GM23248 (cell line): ENCODE measurements at regions not wholly inside any gene's neighbourhood (a gene's known extent, or its start where the extent isn't known, plus 50 kb on each side); places are given as distances from the start of the nearest gene placed in this dataset.

Experiments used
- DNase-seq: peaks from one replicate; pipeline ENCODE4 v3.0.0-alpha.2; 2015
- H2AFZ ChIP-seq: fragments of 200-600 bp; sonication (generic); 2 replicates; pipeline ENCODE4 v1.6.1; 2016; ENCODE audit warnings: antibody characterized with exemption
- H3F3A ChIP-seq: fragments of 200-600 bp; sonication (generic); 2 replicates; pipeline ENCODE4 v1.6.1; 2016; ENCODE audit warnings: mild to moderate bottlenecking, antibody characterized with exemption, mixed run types; ENCODE audit not compliant: insufficient read depth
- H3K27ac ChIP-seq: fragments of 200-600 bp; sonication (generic); 2 replicates; pipeline ENCODE4 v1.5.1; 2016; ENCODE audit warnings: mild to moderate bottlenecking
- H3K27me3 ChIP-seq: fragments of 200-600 bp; sonication (generic); replicated peaks from 2 replicates; pipeline ENCODE4 v1.6.1; 2016; ENCODE audit warnings: mild to moderate bottlenecking; ENCODE audit not compliant: insufficient read depth
- H3K36me3 ChIP-seq: fragments of 200-600 bp; sonication (generic); 2 replicates; pipeline ENCODE4 v1.6.1; 2016; ENCODE audit warnings: low read depth, mild to moderate bottlenecking
- H3K4me1 ChIP-seq: fragments of 200-600 bp; sonication (generic); 2 replicates; pipeline ENCODE4 v1.6.1; 2016; ENCODE audit warnings: mild to moderate bottlenecking; ENCODE audit not compliant: insufficient read depth
- H3K4me2 ChIP-seq: fragments of 200-600 bp; sonication (generic); one replicate; pipeline ENCODE4 v1.6.1; 2016; ENCODE audit warnings: mild to moderate bottlenecking; ENCODE audit not compliant: unreplicated experiment
- H3K4me3 ChIP-seq: fragments of 200-600 bp; sonication (generic); 2 replicates; pipeline ENCODE4 v1.5.1; 2016; ENCODE audit warnings: mild to moderate bottlenecking
- H3K79me2 ChIP-seq: fragments of 200-600 bp; sonication (generic); 2 replicates; pipeline ENCODE4 v1.6.1; 2016; ENCODE audit warnings: mild to moderate bottlenecking; ENCODE audit not compliant: insufficient read depth
- H3K9ac ChIP-seq: fragments of 200-600 bp; sonication (generic); 2 replicates; pipeline ENCODE4 v1.6.1; 2016; ENCODE audit warnings: mild to moderate bottlenecking
- H3K9me2 ChIP-seq: fragments of 200-600 bp; sonication (generic); 2 replicates; pipeline ENCODE4 v1.6.1; 2016; ENCODE audit warnings: mixed run types, mild to moderate bottlenecking, moderate library complexity; ENCODE audit not compliant: insufficient read depth
- H3K9me3 ChIP-seq: fragments of 200-600 bp; sonication (generic); one replicate; pipeline ENCODE4 v1.6.1; 2017; ENCODE audit warnings: low read depth
- H4K20me1 ChIP-seq: fragments of 200-600 bp; sonication (generic); 2 replicates; pipeline ENCODE4 v1.6.0; 2016; ENCODE audit not compliant: insufficient read depth
- EZH2 ChIP-seq: fragments of 200-600 bp; sonication (generic); IDR thresholded peaks from 2 replicates; pipeline ENCODE4 v1.6.1; 2018; ENCODE audit warnings: antibody characterized with exemption, mild to moderate bottlenecking; ENCODE audit not compliant: insufficient read depth, poor library complexity, severe bottlenecking
- EZH2phosphoT487 ChIP-seq: fragments of 200-600 bp; sonication (generic); IDR thresholded peaks from 2 replicates; pipeline ENCODE4 v1.6.1; 2018; ENCODE audit warnings: antibody characterized with exemption, moderate library complexity, mild to moderate bottlenecking, low read depth; ENCODE audit not compliant: insufficient read depth
- WGBS, 2 experiments: methylation state at CpG; one replicate each; pipeline ENCODE4 v1.1.6; 2015 to 2017; ENCODE audit warnings: low lambda C conversion rate in 2 of 2, low coverage in 1 of 2; ENCODE audit errors: missing lambda C conversion rate in 2 of 2; 5-methylcytosine and 5-hydroxymethylcytosine counted together
- in situ Hi-C: fragments of 300-500 bp; cut with MboI; formaldehyde crosslinking; loops from 2 replicates; pipeline ENCODE4 v1.15.0; 2020

- Histone ChIP-seq H3F3A (no peaks in the 10 kb centered on the region), H3K4me3 (no peak overlapping the region), H3K4me2 (no peak overlapping the region), H2AFZ (no peak overlapping the region), H3K4me1 (no peaks in the 10 kb centered on the region), H3K36me3 (no peaks in the 10 kb centered on the region), H3K9ac (no peak overlapping the region), H3K79me2 (no peaks in the 10 kb centered on the region), H3K9me2 (no peaks in the 10 kb centered on the region), H3K27ac (no peak overlapping the region), H4K20me1 (no peaks in the 10 kb centered on the region), H3K27me3 (no peaks in the 10 kb centered on the region), H3K9me3 (no peaks in the 10 kb centered on the region)
- WGBS, 2 experiments = 61 to 64% methylated on average over 8 of the region's 8 CpGs
- in situ Hi-C loops = no loop called here
- DNase-seq = no peak
- TF ChIP-seq EZH2 = no peak
- no peak for TF ChIP-seq EZH2phosphoT487
Observed at GRCh38 chr15:81760686-81761085, 285.1 kb downstream of the MEX3B start.

GRCh38 chr15:81758818-81759284 lies 287.0 kb downstream of the MEX3B start:
- no peak overlapping the region for H3K4me3 ChIP-seq
- no peaks in the 10 kb centered on the region for H3F3A ChIP-seq
- H3K9ac ChIP-seq = no peak overlapping the region
- no peaks in the 10 kb centered on the region for H3K79me2 ChIP-seq
- 17 to 28% methylated on average over 2 of the region's 2 CpGs for WGBS, 2 experiments
- H4K20me1 ChIP-seq = no peaks in the 10 kb centered on the region
- H3K9me3 ChIP-seq = no peaks in the 10 kb centered on the region
- H2AFZ ChIP-seq = no peak overlapping the region
- no peak for TF ChIP-seq EZH2
- H3K27ac ChIP-seq = no peak overlapping the region
- in situ Hi-C loops = no loop called here
- no peaks in the 10 kb centered on the region for H3K4me1 ChIP-seq
- no peaks in the 10 kb centered on the region for H3K36me3 ChIP-seq
- H3K27me3 ChIP-seq = no peaks in the 10 kb centered on the region
- no peaks in the 10 kb centered on the region for H3K9me2 ChIP-seq
- no peak for DNase-seq
- no peak overlapping the region for H3K4me2 ChIP-seq

- Histone ChIP-seq H4K20me1 (no peaks in the 10 kb centered on the region), H3K9ac (no peak overlapping the region), H2AFZ (no peak overlapping the region), H3K4me3 (no peak overlapping the region), H3K27ac (no peak overlapping the region), H3K27me3 (no peaks in the 10 kb centered on the region), H3K4me1 (no peaks in the 10 kb centered on the region), H3F3A (no peaks in the 10 kb centered on the region), H3K9me3 (no peaks in the 10 kb centered on the region), H3K79me2 (no peaks in the 10 kb centered on the region), H3K36me3 (no peaks in the 10 kb centered on the region), H3K4me2 (no peak overlapping the region), H3K9me2 (no peaks in the 10 kb centered on the region)
- no peak for TF ChIP-seq EZH2phosphoT487
- WGBS, 2 experiments = 21 to 25% methylated on average over 4 of the region's 4 CpGs
- no peak for DNase-seq
- in situ Hi-C loops = no loop called here
Observed at GRCh38 chr15:81755626-81756025, 290.2 kb downstream of the MEX3B start.

- no peak overlapping the region for H2AFZ ChIP-seq
- H3K4me2 ChIP-seq = no peak overlapping the region
- no peaks in the 10 kb centered on the region for H3K79me2 ChIP-seq
- H3K4me3 ChIP-seq = no peak overlapping the region
- in situ Hi-C loops = no loop called here
- no peaks in the 10 kb centered on the region for H3K36me3 ChIP-seq
- H3K9ac ChIP-seq = no peak overlapping the region
- no peaks in the 10 kb centered on the region for H3F3A ChIP-seq
- no peaks in the 10 kb centered on the region for H3K9me3 ChIP-seq
- no peaks in the 10 kb centered on the region for H3K4me1 ChIP-seq
- H3K27ac ChIP-seq = no peak overlapping the region
- no peaks in the 10 kb centered on the region for H3K27me3 ChIP-seq
- no peaks in the 10 kb centered on the region for H3K9me2 ChIP-seq
- no peak for DNase-seq
- no peaks in the 10 kb centered on the region for H4K20me1 ChIP-seq
- TF ChIP-seq EZH2phosphoT487 (no peak), EZH2 (no peak)
- 0 to 4% methylated on average over 1 of the region's 1 CpG for WGBS, 2 experiments
Observed at GRCh38 chr15:81754078-81754477, 291.7 kb downstream of the MEX3B start.

DNA sequence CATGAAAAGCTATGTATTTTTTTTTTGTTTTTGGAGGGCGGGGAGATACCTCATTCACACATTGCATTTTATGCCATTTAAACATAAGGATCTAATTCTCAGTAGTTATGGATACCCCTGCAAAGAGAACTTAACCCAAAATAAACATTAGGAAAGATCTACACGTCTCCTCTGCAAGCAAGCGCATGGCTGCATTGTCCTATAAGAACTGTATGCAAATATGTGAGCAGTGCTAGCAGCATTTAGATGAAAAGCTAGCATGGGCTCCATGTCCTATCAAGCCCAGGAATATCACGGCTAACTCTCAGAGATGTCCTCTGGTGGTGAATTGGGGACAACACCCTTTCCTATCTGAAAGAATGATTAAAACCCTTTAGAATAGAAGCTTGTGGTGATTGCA lies 292.8 kb downstream of the MEX3B start:
- Histone ChIP-seq H3F3A (no peaks in the 10 kb centered on the region), H3K27me3 (no peaks in the 10 kb centered on the region), H3K4me1 (no peaks in the 10 kb centered on the region), H3K4me2 (no peak overlapping the region), H3K79me2 (no peaks in the 10 kb centered on the region), H3K9me3 (no peaks in the 10 kb centered on the region), H3K36me3 (no peaks in the 10 kb centered on the region), H4K20me1 (no peaks in the 10 kb centered on the region), H3K9ac (no peak overlapping the region), H3K9me2 (no peaks in the 10 kb centered on the region), H3K4me3 (no peak overlapping the region), H3K27ac (no peak overlapping the region), H2AFZ (no peak overlapping the region)
- no peak for DNase-seq
- TF ChIP-seq EZH2phosphoT487 = no peak
- TF ChIP-seq EZH2 = no peak
- in situ Hi-C loops = no loop called here
- 23 to 25% methylated on average over 4 of the region's 4 CpGs for WGBS, 2 experiments
